Esophagus squamous epithelium (tissue), 4 donors: ENCODE measurements at regions not wholly inside any gene's neighbourhood (a gene's known extent, or its start where the extent isn't known, plus 50 kb on each side); places are given as distances from the start of the nearest gene placed in this dataset.

ENCODE experiments used
- CTCF ChIP-seq, 6 experiments: fragments of 450-650 bp in 4 of 6; fragments of 200-600 bp in 2 of 6; sonication (generic) in 2 of 6; IDR thresholded peaks; one replicate each; pipeline ENCODE4 v1.5.1; 2016 to 2019; ENCODE audit warnings: antibody characterized with exemption in 6 of 6, mild to moderate bottlenecking in 4 of 6, moderate library complexity in 4 of 6
- POLR2A ChIP-seq, 4 donors: fragments of 450-650 bp; IDR thresholded peaks; one replicate each; pipeline ENCODE4 v1.6.1; 2017; ENCODE audit warnings: antibody characterized with exemption in 4 of 4, mild to moderate bottlenecking in 4 of 4, moderate library complexity in 3 of 4

GRCh38 chr2:145822892-145823534, 1303.1 kb upstream of the ZEB2 start:
- TF ChIP-seq CTCF (IDR thresholded peaks at IDR 0.05) (no peak), POLR2A (IDR thresholded peaks at IDR 0.05) (no peak)
